ENCODE measurements at regions not wholly inside any gene's neighbourhood (a gene's known extent, or its start where the extent isn't known, plus 50 kb on each side); places are given as distances from the start of the nearest gene placed in this dataset.

- no peak for TF ChIP-seq CTCF (IDR thresholded peaks at IDR 0.05)
- TF ChIP-seq POLR2A (IDR thresholded peaks at IDR 0.05): no peak
These were observed 898.7 kb downstream of the UQCRFS1 start for GRCh38 chr19:28314287-28314686.
